Neural progenitor cell (in vitro differentiated cells): ENCODE measurements at regions not wholly inside any gene's neighbourhood (a gene's known extent, or its start where the extent isn't known, plus 50 kb on each side); places are given as distances from the start of the nearest gene placed in this dataset.

Source experiments
- DNase-seq: peaks from one replicate; pipeline ENCODE4 v3.0.0-alpha.2; 2016; ENCODE audit warnings: low spot score
- H2AFZ ChIP-seq: fragments of 200-600 bp; sonication (generic); replicated peaks from 2 replicates; pipeline ENCODE4 v1.6.1; 2016; ENCODE audit warnings: antibody characterized with exemption
- H3F3A ChIP-seq: fragments of 200-600 bp; sonication (generic); 2 replicates; pipeline ENCODE4 v1.6.1; 2016; ENCODE audit warnings: antibody characterized with exemption, low read depth
- H3K27ac ChIP-seq: fragments of 200-600 bp; sonication (generic); 2 replicates; pipeline ENCODE4 v1.5.1; 2016; ENCODE audit warnings: mild to moderate bottlenecking
- H3K27me3 ChIP-seq: fragments of 200-600 bp; sonication (generic); 2 replicates; pipeline ENCODE4 v1.6.1; 2016; ENCODE audit warnings: mild to moderate bottlenecking, moderate library complexity
- H3K36me3 ChIP-seq: fragments of 200-600 bp; sonication (generic); 2 replicates; pipeline ENCODE4 v1.5.1; 2016
- H3K4me1 ChIP-seq: fragments of 200-600 bp; sonication (generic); 2 replicates; pipeline ENCODE4 v1.6.1; 2016; ENCODE audit warnings: mixed run types
- H3K4me2 ChIP-seq: fragments of 200-600 bp; sonication (generic); 2 replicates; pipeline ENCODE4 v1.6.1; 2016
- H3K4me3 ChIP-seq: fragments of 200-600 bp; sonication (generic); 2 replicates; pipeline ENCODE4 v1.5.1; 2016
- H3K79me2 ChIP-seq: fragments of 200-600 bp; sonication (generic); 2 replicates; pipeline ENCODE4 v1.6.1; 2016; ENCODE audit warnings: low read depth
- H3K9ac ChIP-seq: fragments of 200-600 bp; sonication (generic); 2 replicates; pipeline ENCODE4 v1.6.1; 2016
- H3K9me3 ChIP-seq: fragments of 200-600 bp; sonication (generic); 2 replicates; pipeline ENCODE4 v1.5.1; 2016; ENCODE audit warnings: low read depth
- H4K20me1 ChIP-seq: fragments of 200-600 bp; sonication (generic); 2 replicates; pipeline ENCODE4 v1.6.1; 2016; ENCODE audit warnings: low read depth
- H3K27ac Mint-ChIP-seq: 3 replicates; pipeline ENCODE4 v1.8.0; 2021; ENCODE audit warnings: mixed read lengths
- H3K27me3 Mint-ChIP-seq: 2 replicates; pipeline ENCODE4 v1.8.0; 2022; ENCODE audit warnings: low read depth, mild to moderate bottlenecking, inconsistent platforms, moderate library complexity, mixed read lengths; ENCODE audit not compliant: insufficient read depth
- H3K36me3 Mint-ChIP-seq: 3 replicates; pipeline ENCODE4 v1.8.0; 2021; ENCODE audit warnings: mixed read lengths
- H3K4me1 Mint-ChIP-seq: 3 replicates; pipeline ENCODE4 v1.8.0; 2021; ENCODE audit warnings: mixed read lengths
- H3K4me3 Mint-ChIP-seq: 3 replicates; pipeline ENCODE4 v1.8.0; 2021; ENCODE audit warnings: mild to moderate bottlenecking, moderate library complexity, mixed read lengths
- H3K9me3 Mint-ChIP-seq: 3 replicates; pipeline ENCODE4 v1.8.0; 2020; ENCODE audit warnings: mixed read lengths
- EZH2 ChIP-seq: fragments of 200-600 bp; sonication (generic); IDR thresholded peaks from 2 replicates; pipeline ENCODE4 v1.6.1; 2017; ENCODE audit warnings: antibody characterized with exemption, mild to moderate bottlenecking, moderate library complexity
- EZH2phosphoT487 ChIP-seq: fragments of 200-600 bp; sonication (generic); IDR thresholded peaks from 2 replicates; pipeline ENCODE4 v1.6.1; 2017; ENCODE audit warnings: antibody characterized with exemption
- TF ChIP-seq, protein P1 (sequence below): fragments of 200-600 bp; sonication (generic); IDR thresholded peaks from 2 replicates; pipeline ENCODE4 v1.5.1; 2017; ENCODE audit warnings: antibody characterized with exemption, mild to moderate bottlenecking

DNA sequence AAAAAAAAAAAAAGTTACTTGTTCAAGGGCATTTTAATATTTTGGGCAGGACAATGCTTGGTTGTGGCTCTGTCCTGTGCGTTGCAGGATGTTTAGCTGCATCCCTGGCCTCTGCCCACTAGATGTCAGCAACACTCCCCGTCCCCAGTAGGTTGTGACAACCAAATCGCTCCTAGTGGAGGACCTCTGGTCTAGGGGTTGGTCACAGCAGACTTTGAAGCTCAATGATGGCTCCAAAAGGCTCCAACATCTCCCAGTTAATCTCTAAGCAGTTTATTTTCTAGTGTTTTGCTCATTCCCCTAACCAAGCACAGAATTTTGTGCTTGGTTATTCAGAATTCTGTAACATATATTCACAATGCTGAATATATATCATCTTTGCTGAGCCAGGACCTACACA, 67.0 kb downstream of the CHRNA1 start:
- TF ChIP-seq EZH2 (no peak), EZH2phosphoT487 (no peak)
- TF ChIP-seq, protein P1, sequence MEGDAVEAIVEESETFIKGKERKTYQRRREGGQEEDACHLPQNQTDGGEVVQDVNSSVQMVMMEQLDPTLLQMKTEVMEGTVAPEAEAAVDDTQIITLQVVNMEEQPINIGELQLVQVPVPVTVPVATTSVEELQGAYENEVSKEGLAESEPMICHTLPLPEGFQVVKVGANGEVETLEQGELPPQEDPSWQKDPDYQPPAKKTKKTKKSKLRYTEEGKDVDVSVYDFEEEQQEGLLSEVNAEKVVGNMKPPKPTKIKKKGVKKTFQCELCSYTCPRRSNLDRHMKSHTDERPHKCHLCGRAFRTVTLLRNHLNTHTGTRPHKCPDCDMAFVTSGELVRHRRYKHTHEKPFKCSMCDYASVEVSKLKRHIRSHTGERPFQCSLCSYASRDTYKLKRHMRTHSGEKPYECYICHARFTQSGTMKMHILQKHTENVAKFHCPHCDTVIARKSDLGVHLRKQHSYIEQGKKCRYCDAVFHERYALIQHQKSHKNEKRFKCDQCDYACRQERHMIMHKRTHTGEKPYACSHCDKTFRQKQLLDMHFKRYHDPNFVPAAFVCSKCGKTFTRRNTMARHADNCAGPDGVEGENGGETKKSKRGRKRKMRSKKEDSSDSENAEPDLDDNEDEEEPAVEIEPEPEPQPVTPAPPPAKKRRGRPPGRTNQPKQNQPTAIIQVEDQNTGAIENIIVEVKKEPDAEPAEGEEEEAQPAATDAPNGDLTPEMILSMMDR, result peak; percentile 84
- no peak overlapping the region for H3K27ac ChIP-seq
- Mint-ChIP-seq H3K4me1 (no peaks in the 10 kb centered on the region), H3K27ac (no peak overlapping the region), H3K4me3 (no peak overlapping the region), H3K36me3 (no peaks in the 10 kb centered on the region), H3K27me3 (peaks cover 6% of the 10 kb centered on the region), H3K9me3 (no peaks in the 10 kb centered on the region)
- no peaks in the 10 kb centered on the region for H3K79me2 ChIP-seq
- no peaks in the 10 kb centered on the region for H4K20me1 ChIP-seq
- no peak overlapping the region for H3K4me3 ChIP-seq
- peaks cover 3% of the 10 kb centered on the region for H3F3A ChIP-seq
- no peaks in the 10 kb centered on the region for H3K36me3 ChIP-seq
- peak overlapping the region; percentile 7 for H2AFZ ChIP-seq
- peak; percentile 82 for DNase-seq
- H3K4me2 ChIP-seq, result no peak overlapping the region
- H3K9me3 ChIP-seq, result no peaks in the 10 kb centered on the region
- peaks cover 8% of the 10 kb centered on the region for H3K4me1 ChIP-seq
- no peaks in the 10 kb centered on the region for H3K27me3 ChIP-seq
- H3K9ac ChIP-seq, result no peak overlapping the region

DNA sequence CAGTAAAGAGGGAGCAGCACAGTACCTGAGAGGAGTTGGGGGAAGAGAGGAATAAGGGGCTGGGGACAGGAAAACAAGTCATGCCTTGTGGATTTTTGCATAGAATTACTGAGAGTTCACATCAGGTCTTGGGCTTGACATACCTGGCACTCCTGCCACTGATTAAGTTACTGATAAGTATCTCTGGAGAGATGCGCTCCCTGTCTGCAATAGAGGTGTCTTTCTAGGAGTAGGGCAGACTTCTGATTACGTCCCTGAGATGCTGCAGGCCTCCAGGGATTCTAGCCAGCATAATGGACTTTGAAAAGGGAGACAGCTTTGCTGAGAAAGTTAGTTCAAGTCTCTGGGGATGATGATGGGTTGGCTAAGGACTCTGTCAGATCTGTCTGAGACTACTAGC, 69.4 kb downstream of the CHRNA1 start:
- Histone ChIP-seq H3K79me2 (no peaks in the 10 kb centered on the region), H3K9me3 (no peaks in the 10 kb centered on the region), H3K4me1 (peaks cover 8% of the 10 kb centered on the region), H3K36me3 (no peaks in the 10 kb centered on the region), H2AFZ (no peak overlapping the region), H3K27me3 (no peaks in the 10 kb centered on the region), H3K4me2 (no peak overlapping the region), H3K9ac (no peak overlapping the region), H3F3A (peaks cover 3% of the 10 kb centered on the region), H3K27ac (no peak overlapping the region), H4K20me1 (no peaks in the 10 kb centered on the region), H3K4me3 (no peak overlapping the region)
- H3K4me3 Mint-ChIP-seq, result no peak overlapping the region
- H3K9me3 Mint-ChIP-seq, result peaks cover 2% of the 10 kb centered on the region
- no peak for TF ChIP-seq EZH2phosphoT487
- no peak for TF ChIP-seq EZH2
- TF ChIP-seq, protein P1, result no peak
- peaks cover 7% of the 10 kb centered on the region for H3K27me3 Mint-ChIP-seq
- DNase-seq, result no peak
- no peak overlapping the region for H3K27ac Mint-ChIP-seq
- no peaks in the 10 kb centered on the region for H3K36me3 Mint-ChIP-seq
- H3K4me1 Mint-ChIP-seq, result no peaks in the 10 kb centered on the region

DNA sequence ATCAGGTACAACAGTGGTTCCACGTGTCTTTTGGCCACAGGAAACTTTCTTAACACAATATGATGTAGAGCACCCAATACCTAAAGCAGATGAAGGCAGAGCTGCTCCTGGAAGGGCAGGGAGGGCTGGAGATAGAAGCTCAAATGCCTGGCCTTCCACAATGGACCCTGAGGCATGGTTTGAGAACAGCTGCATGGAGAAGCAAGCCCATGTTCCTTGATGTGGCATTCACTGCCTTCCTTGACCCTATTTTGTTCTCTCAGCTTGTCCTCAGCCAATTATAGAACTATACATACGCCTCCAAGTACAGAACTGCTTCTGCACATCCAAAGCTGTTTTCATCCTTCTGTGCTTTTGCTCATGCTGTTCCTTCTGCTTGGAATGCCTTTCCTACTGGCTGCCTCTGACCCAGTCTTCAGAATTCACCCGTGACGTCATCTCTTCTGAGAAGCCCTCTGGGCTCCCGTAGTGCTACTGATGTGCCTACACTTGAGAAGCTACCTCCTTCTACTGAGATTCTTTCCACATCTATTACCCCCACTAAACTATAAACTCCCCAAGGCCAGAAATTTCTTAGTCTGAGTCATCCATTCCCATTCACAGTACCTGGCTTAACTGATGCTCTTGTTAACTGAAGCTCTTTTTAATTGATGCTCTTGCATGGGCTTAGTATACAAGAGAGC, 69.9 kb downstream of the CHRNA1 start:
- no peak for TF ChIP-seq EZH2
- no peak for TF ChIP-seq EZH2phosphoT487
- TF ChIP-seq, protein P1, result no peak
- Histone ChIP-seq H3K4me2 (no peak overlapping the region), H3K27ac (no peak overlapping the region), H3K9me3 (no peaks in the 10 kb centered on the region), H4K20me1 (no peaks in the 10 kb centered on the region), H3K79me2 (no peaks in the 10 kb centered on the region), H3K9ac (no peak overlapping the region), H2AFZ (peak overlapping the region; percentile 82), H3F3A (peaks cover 3% of the 10 kb centered on the region), H3K36me3 (no peaks in the 10 kb centered on the region), H3K4me3 (no peak overlapping the region), H3K27me3 (no peaks in the 10 kb centered on the region), H3K4me1 (peaks cover 8% of the 10 kb centered on the region)
- H3K27ac Mint-ChIP-seq, result no peak overlapping the region
- DNase-seq, result no peak
- peaks cover 2% of the 10 kb centered on the region for H3K9me3 Mint-ChIP-seq
- H3K36me3 Mint-ChIP-seq, result no peaks in the 10 kb centered on the region
- no peaks in the 10 kb centered on the region for H3K4me1 Mint-ChIP-seq
- H3K27me3 Mint-ChIP-seq, result peaks cover 7% of the 10 kb centered on the region
- no peak overlapping the region for H3K4me3 Mint-ChIP-seq
